ENCODE measurements at regions not wholly inside any gene's neighbourhood (a gene's known extent, or its start where the extent isn't known, plus 50 kb on each side); places are given as distances from the start of the nearest gene placed in this dataset.

- Histone ChIP-seq H3K27me3 (replicated peaks; ENCODE audit: insufficient read depth) (no peaks in the 10 kb centered on the region), H2AFZ (no peak overlapping the region), H3K27ac (no peak overlapping the region), H3K4me3 (no peak overlapping the region), H3K4me2 (ENCODE audit: unreplicated experiment) (no peak overlapping the region), H3F3A (ENCODE audit: insufficient read depth) (no peaks in the 10 kb centered on the region), H3K9me2 (ENCODE audit: insufficient read depth) (no peaks in the 10 kb centered on the region), H3K79me2 (ENCODE audit: insufficient read depth) (no peaks in the 10 kb centered on the region), H4K20me1 (ENCODE audit: insufficient read depth) (no peaks in the 10 kb centered on the region), H3K36me3 (ENCODE audit: low read depth) (no peaks in the 10 kb centered on the region), H3K9ac (no peak overlapping the region), H3K4me1 (ENCODE audit: insufficient read depth) (no peaks in the 10 kb centered on the region), H3K9me3 (ENCODE audit: low read depth) (no peaks in the 10 kb centered on the region)
- 57 to 59% methylated on average over 8 of the region's 8 CpGs for WGBS, 2 experiments (ENCODE audit: low coverage in 1 of 2, low lambda C conversion rate in 2 of 2, missing lambda C conversion rate in 2 of 2)
- no peak for DNase-seq
- in situ Hi-C loops (cut with MboI), result no loop called here
- TF ChIP-seq EZH2 (IDR thresholded peaks at IDR 0.05; ENCODE audit: insufficient read depth, poor library complexity, severe bottlenecking) (no peak), EZH2phosphoT487 (IDR thresholded peaks at IDR 0.05; ENCODE audit: insufficient read depth, low read depth) (no peak)
Observed at GRCh38 chr6:169967687-169968086, 216.3 kb downstream of the ERMARD start.

DNA sequence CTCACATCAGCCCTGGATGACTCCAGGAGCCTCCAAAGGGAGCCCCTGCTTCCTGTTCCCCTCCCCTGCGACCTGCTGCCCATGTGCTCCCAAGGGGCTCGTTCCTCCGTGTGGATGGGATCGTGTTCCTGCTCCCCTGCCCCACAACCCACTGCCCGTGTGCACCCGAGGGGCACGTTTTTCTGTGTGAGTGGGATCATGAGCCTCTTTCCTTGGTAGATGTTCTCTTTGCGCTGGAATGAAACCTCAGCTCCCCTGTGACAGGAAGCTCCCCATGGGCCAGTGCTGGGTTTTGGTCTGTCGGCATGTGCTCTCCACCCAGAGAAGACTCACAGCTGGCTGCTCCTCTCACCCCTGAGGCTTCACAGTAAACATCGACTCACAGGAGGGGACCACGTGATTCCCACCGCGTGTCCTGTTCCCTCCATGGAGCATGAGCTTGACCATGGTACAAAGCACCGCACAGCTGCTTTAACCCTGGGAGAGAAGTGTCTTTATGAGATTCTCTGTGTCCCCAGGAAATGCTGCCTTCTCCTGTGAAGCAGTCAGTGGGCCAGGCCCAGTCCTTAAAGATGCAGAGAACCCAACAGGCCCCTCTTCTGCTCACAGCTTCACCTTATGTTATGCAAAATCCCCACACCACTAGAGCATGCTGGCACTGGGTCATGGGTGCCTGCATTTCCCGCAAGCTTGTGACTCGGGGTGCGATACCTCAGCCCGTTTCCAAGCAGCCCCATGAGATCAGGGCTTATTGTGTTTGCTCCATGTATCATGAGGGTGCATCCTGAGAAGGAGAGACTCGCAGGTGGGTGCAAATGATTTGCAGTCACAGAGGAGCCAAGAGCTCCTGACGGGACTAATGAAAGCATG, 215.1 kb downstream of the ERMARD start:
- H3K27me3 ChIP-seq (replicated peaks; ENCODE audit: insufficient read depth), result peaks cover under 1% of the 10 kb centered on the region; the same call in 1 of the 2 replicates
- DNase-seq, result no peak
- H2AFZ ChIP-seq, result no peak overlapping the region
- no peaks in the 10 kb centered on the region for H3K9me3 ChIP-seq (ENCODE audit: low read depth)
- H3K9me2 ChIP-seq (ENCODE audit: insufficient read depth), result no peaks in the 10 kb centered on the region
- no peaks in the 10 kb centered on the region for H3K36me3 ChIP-seq (ENCODE audit: low read depth)
- 62 to 67% methylated on average over 20 of the region's 20 CpGs for whole genome bisulfite sequencing, 2 experiments (ENCODE audit: low coverage in 1 of 2, low lambda C conversion rate in 2 of 2, missing lambda C conversion rate in 2 of 2)
- H3K4me3 ChIP-seq, result no peak overlapping the region
- H3K79me2 ChIP-seq (ENCODE audit: insufficient read depth), result no peaks in the 10 kb centered on the region
- TF ChIP-seq EZH2phosphoT487 (IDR thresholded peaks at IDR 0.05; ENCODE audit: insufficient read depth, low read depth), result no peak
- no peak for TF ChIP-seq EZH2 (IDR thresholded peaks at IDR 0.05; ENCODE audit: insufficient read depth, poor library complexity, severe bottlenecking)
- no peaks in the 10 kb centered on the region for H3K4me1 ChIP-seq (ENCODE audit: insufficient read depth)
- no peak overlapping the region for H3K9ac ChIP-seq
- no peak overlapping the region for H3K4me2 ChIP-seq (ENCODE audit: unreplicated experiment)
- no peak overlapping the region for H3K27ac ChIP-seq
- H3F3A ChIP-seq (ENCODE audit: insufficient read depth), result no peaks in the 10 kb centered on the region
- in situ Hi-C loops (cut with MboI), result no loop called here
- no peaks in the 10 kb centered on the region for H4K20me1 ChIP-seq (ENCODE audit: insufficient read depth)

GRCh38 chr6:169965657-169966311, 214.4 kb downstream of the ERMARD start:
- DNase-seq, result no peak
- Histone ChIP-seq H3K4me2 (ENCODE audit: unreplicated experiment) (no peak overlapping the region), H3K4me3 (no peak overlapping the region), H3K9me3 (ENCODE audit: low read depth) (no peaks in the 10 kb centered on the region), H3K27ac (no peak overlapping the region), H3K36me3 (ENCODE audit: low read depth) (no peaks in the 10 kb centered on the region), H2AFZ (no peak overlapping the region), H3F3A (ENCODE audit: insufficient read depth) (no peaks in the 10 kb centered on the region), H4K20me1 (ENCODE audit: insufficient read depth) (no peaks in the 10 kb centered on the region), H3K4me1 (ENCODE audit: insufficient read depth) (no peaks in the 10 kb centered on the region), H3K79me2 (ENCODE audit: insufficient read depth) (no peaks in the 10 kb centered on the region), H3K9ac (no peak overlapping the region), H3K27me3 (replicated peaks; ENCODE audit: insufficient read depth) (peaks cover 8% of the 10 kb centered on the region; the same call in 1 of the 2 replicates), H3K9me2 (ENCODE audit: insufficient read depth) (no peaks in the 10 kb centered on the region)
- 73 to 79% methylated on average over 21 to 25 of the region's 25 CpGs for WGBS, 2 experiments (ENCODE audit: low coverage in 1 of 2, low lambda C conversion rate in 2 of 2, missing lambda C conversion rate in 2 of 2)
- in situ Hi-C loops (cut with MboI), result no loop called here
- TF ChIP-seq EZH2phosphoT487 (IDR thresholded peaks at IDR 0.05; ENCODE audit: insufficient read depth, low read depth), result no peak
- TF ChIP-seq EZH2 (IDR thresholded peaks at IDR 0.05; ENCODE audit: insufficient read depth, poor library complexity, severe bottlenecking), result no peak

- no peak for TF ChIP-seq EZH2phosphoT487 (IDR thresholded peaks at IDR 0.05; ENCODE audit: insufficient read depth, low read depth)
- no peak for TF ChIP-seq EZH2 (IDR thresholded peaks at IDR 0.05; ENCODE audit: insufficient read depth, poor library complexity, severe bottlenecking)
- H3K4me3 ChIP-seq, result no peak overlapping the region
- no peaks in the 10 kb centered on the region for H3K4me1 ChIP-seq (ENCODE audit: insufficient read depth)
- no peaks in the 10 kb centered on the region for H3K36me3 ChIP-seq (ENCODE audit: low read depth)
- H2AFZ ChIP-seq, result no peak overlapping the region
- H3K27me3 ChIP-seq (replicated peaks; ENCODE audit: insufficient read depth), result peaks cover 11% of the 10 kb centered on the region; the same call in 1 of the 2 replicates
- no peaks in the 10 kb centered on the region for H3K9me3 ChIP-seq (ENCODE audit: low read depth)
- no peak overlapping the region for H3K9ac ChIP-seq
- DNase-seq, result no peak
- no peak overlapping the region for H3K27ac ChIP-seq
- no peaks in the 10 kb centered on the region for H4K20me1 ChIP-seq (ENCODE audit: insufficient read depth)
- no peaks in the 10 kb centered on the region for H3F3A ChIP-seq (ENCODE audit: insufficient read depth)
- H3K79me2 ChIP-seq (ENCODE audit: insufficient read depth), result no peaks in the 10 kb centered on the region
- no peaks in the 10 kb centered on the region for H3K9me2 ChIP-seq (ENCODE audit: insufficient read depth)
- 45 to 50% methylated on average over 6 of the region's 6 CpGs for WGBS, 2 experiments (ENCODE audit: low coverage in 1 of 2, low lambda C conversion rate in 2 of 2, missing lambda C conversion rate in 2 of 2)
- in situ Hi-C loops (cut with MboI), result no loop called here
- H3K4me2 ChIP-seq (ENCODE audit: unreplicated experiment), result no peak overlapping the region
Observed at GRCh38 chr6:169965239-169965638, 213.8 kb downstream of the ERMARD start.
